GM23248 (cell line): ENCODE measurements at regions not wholly inside any gene's neighbourhood (a gene's known extent, or its start where the extent isn't known, plus 50 kb on each side); places are given as distances from the start of the nearest gene placed in this dataset.

Experiments used
- EZH2 ChIP-seq: fragments of 200-600 bp; sonication (generic); IDR thresholded peaks from 2 replicates; pipeline ENCODE4 v1.6.1; 2018; ENCODE audit warnings: antibody characterized with exemption, mild to moderate bottlenecking; ENCODE audit not compliant: insufficient read depth, poor library complexity, severe bottlenecking
- EZH2phosphoT487 ChIP-seq: fragments of 200-600 bp; sonication (generic); IDR thresholded peaks from 2 replicates; pipeline ENCODE4 v1.6.1; 2018; ENCODE audit warnings: antibody characterized with exemption, moderate library complexity, mild to moderate bottlenecking, low read depth; ENCODE audit not compliant: insufficient read depth

DNA sequence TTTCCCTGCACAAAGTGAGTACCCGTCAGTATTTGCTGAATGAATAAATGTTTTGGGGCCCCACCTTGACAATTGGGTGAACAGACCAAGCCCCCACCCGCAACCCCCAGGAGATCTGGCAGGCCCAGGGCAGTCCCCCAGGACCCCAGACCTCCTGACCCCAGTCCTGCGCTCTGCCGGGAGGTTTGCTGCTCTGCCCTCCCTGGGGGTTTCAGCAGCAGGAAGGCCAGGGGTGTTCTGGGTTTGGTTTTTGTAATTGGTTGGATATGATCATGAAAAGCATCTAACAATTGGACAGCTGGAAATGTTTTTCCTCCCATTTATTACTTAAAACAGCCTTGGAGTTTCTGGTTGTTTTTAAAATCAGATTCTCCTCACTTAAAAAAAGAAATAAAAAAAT is 193.8 kb downstream of the URI1 start:
- TF ChIP-seq EZH2phosphoT487 (no peak), EZH2 (no peak)
